Left renal pelvis (tissue), 4 donors: ENCODE measurements at regions not wholly inside any gene's neighbourhood (a gene's known extent, or its start where the extent isn't known, plus 50 kb on each side); places are given as distances from the start of the nearest gene placed in this dataset.
A peak's percentile ranks its signal among the peaks of the same experiment; 100 is the strongest.

Experiments used
- DNase-seq, 4 donors: peaks; one replicate each; pipeline ENCODE4 v3.0.0-alpha.2; 2013; ENCODE audit warnings: low read depth in 4 of 4, low spot score in 3 of 4

DNA sequence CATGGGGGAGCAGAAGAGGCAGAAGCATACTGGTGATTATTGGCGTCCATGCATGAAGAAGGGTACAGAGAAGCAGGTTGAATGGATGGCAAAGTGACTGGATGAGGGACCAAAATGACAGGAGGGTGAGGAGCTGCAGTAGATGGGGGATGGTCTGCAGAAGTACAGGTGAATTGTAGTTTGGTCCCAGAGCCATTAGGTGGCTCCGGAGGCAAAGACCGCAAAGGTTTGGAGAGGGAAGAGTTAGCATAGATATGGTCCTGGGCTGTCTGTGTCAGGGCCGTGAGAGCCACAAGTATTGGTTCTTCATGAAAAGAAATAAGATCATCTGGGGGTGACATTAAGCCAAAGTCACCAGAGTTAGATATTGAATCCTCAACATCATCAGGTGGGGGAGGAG, 59.0 kb upstream of the ZNF726 start:
- DNase-seq = no peak

DNA sequence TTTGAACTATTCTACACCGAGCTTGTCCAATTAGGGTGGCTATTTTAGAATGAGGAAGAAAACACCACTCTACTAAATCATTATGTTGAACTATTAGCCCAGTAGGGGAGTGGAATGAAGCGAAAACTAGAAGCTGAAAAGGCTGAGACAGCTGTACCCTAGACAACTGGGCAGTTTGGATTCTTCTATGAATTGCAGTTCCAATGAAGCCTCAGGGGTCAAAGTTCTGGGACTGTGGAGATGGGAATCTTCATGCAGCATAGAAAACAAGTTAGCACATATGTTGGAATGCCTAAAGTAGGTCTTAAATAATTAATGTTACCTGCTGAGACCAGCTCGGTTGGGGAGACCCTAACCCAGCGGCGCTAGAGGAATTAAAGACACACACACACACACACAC, 62.7 kb upstream of the ZNF726 start:
- DNase-seq = no peak

DNA sequence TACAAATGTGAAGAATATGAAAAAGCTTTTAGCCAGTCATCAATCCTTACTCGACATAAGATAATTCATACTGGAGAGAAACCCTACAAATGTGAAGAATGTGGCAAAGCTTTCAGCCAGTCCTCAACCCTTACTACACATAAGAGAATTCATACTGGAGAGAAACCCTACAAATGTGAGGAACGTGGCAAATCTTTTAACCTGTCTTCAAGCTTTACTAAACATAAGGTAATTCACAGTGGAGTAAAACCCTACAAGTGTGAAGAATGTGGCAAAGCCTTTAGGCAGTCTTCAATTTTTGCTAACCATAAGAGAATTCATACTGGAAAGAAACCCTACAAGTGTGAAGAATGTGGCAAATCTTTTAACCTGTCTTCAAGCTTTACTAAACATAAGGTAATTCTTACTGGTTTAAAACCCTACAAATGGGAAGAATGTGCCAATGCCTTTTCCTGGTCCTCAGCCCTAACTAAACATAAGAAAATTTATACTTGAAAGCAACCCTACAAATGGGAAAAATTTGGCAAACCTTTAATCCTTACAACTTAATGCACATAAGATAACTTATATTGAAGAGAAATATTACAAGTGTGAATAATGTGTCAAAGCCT, 74.1 kb upstream of the ZNF681 start:
- DNase-seq = no peak

DNA sequence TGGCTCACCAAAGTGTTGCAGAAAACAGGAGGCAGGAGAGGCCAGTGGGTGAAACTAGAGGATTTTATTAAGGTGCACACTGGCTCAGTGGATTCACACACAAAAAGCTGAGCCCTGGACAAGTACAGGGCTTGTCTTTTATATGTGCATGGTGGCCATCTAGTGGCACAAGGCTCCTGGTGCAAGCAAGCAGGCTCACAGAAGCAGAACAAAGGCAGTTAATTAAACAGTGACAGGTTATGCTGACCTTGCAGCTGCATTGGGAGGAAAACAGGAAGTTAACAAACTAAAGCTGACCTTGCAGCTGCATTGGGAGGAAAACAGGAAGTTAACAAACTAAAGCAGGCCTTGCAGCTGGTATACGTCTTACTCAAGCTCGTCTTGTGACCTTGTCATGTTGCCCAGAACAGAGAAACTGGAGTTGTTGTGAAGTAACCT, 65.3 kb upstream of the ZNF681 start:
- no peak for DNase-seq

DNA sequence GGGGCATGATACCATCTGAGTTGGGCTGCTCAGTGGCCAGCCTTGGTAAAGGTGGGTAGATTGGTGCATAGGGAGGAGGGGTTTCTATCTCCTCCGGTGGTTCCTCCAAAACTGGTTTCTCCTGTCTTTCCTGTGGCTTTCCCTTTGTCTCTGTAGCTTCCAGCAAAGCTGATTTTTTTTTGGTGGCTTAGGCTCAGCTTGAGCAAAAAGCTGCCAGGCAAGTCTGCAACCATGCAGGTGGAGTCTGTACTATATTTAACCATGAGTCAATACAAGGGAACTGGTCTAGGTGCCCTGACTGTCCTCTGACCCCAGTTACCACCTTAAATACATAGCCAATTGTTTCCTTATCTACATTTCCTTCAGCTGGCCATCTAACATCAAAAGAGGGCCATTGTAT, 64.0 kb upstream of the ZNF681 start:
- DNase-seq = no peak

DNA sequence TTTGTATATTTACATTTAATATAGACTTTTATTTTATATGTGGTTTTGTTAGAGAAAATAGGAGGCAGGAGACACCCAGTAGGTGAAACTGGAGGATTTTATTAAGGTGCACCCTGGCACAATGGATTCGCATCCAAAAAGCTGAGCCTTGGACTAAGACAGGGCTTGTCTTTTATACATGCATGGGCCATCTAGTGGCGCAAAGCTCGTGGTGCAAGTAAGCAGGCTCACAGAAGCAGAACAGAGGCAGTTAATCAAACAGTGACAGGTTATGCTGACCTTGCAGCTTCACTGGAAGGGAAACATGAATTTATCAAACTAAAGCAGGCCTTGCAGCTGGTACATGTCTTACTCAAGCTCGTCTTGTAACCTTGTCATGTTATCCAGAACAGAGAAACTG, 58.8 kb upstream of the ZNF681 start:
- DNase-seq = peak in 2 of 4 donors; percentile 12 to 18

DNA sequence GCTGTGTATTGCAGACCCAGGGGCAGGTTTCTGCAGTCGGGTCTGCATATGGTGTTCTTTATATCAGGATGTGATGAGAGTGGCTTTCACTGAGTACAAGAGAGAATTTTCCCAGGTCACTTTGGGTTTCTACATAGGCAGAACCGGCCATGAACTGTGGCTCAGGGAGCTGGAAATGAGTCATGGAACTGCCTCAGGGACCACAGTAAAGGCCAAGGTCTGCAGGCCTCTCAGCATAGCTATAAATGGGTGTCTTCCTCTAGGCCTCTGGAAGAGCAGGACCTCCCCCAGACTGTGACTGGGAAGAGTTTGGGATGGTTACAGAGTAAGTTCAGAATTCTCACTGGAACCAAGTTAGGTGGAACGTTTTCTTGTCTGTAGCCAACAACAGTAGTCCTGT, 51.8 kb upstream of the ZNF681 start:
- no peak for DNase-seq
